ENCODE measurements at regions not wholly inside any gene's neighbourhood (a gene's known extent, or its start where the extent isn't known, plus 50 kb on each side); places are given as distances from the start of the nearest gene placed in this dataset.

DNA sequence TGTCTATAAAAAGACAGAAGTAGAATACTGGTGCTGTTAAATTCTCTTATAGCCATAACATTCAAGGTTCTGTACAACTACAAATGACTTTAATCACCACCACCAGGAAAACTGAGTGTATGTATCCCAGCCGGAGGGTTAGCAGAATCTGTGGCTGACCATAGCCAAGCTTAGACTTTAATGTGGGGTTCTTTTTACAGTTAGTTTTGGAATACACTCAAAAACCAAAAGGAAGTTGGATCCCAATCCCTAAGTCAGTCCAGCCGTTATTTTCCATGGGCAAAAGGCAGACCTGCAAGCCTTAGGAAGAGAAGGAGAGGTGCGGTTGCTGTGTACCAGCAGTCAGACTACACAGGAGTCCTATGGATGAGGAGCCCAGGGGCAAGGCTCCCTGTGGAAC lies 179.8 kb downstream of the ENC1 start:
- ATAC-seq (no peak), DNase-seq (no peak)
- Histone ChIP-seq H3K27ac (no peak overlapping the region), H3K4me3 (no peak overlapping the region), H3K36me3 (no peaks in the 10 kb centered on the region), H3K4me1 (peaks cover 0 to 10% (median 0%) of the 10 kb centered on the region in 12 donors), H3K9me3 (no peaks in the 10 kb centered on the region), H3K27me3 (no peaks in the 10 kb centered on the region)
- WGBS, 4 donors, result 69 to 87% (median 79%) methylated on average over 3 of the region's 3 CpGs
- TF ChIP-seq, protein P1, sequence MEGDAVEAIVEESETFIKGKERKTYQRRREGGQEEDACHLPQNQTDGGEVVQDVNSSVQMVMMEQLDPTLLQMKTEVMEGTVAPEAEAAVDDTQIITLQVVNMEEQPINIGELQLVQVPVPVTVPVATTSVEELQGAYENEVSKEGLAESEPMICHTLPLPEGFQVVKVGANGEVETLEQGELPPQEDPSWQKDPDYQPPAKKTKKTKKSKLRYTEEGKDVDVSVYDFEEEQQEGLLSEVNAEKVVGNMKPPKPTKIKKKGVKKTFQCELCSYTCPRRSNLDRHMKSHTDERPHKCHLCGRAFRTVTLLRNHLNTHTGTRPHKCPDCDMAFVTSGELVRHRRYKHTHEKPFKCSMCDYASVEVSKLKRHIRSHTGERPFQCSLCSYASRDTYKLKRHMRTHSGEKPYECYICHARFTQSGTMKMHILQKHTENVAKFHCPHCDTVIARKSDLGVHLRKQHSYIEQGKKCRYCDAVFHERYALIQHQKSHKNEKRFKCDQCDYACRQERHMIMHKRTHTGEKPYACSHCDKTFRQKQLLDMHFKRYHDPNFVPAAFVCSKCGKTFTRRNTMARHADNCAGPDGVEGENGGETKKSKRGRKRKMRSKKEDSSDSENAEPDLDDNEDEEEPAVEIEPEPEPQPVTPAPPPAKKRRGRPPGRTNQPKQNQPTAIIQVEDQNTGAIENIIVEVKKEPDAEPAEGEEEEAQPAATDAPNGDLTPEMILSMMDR (IDR thresholded peaks at IDR 0.05), result no peak
- TF ChIP-seq POLR2A (IDR thresholded peaks at IDR 0.05), result no peak
- intact Hi-C loops (cut with DNase I), result no loop called here

DNA sequence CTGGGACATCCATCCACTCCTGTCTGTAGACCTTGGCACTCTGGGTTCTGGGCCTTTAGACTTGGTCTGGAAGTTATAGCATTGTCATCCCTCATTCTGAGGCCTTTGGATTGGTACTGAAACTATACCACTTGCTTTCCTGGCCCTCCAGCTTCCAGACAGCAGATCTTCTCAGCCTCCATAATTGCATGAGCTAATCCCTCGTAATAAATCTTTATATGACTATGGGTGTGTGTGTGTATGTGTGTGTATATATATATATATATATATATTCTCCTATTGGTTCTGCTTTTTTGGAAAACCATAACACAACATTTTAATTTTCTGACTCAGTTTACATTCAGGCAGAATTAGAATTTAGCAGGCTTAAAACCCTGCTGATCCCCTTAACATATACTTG lies 180.5 kb downstream of the ENC1 start:
- intact Hi-C loops (cut with DNase I), result no loop called here

DNA sequence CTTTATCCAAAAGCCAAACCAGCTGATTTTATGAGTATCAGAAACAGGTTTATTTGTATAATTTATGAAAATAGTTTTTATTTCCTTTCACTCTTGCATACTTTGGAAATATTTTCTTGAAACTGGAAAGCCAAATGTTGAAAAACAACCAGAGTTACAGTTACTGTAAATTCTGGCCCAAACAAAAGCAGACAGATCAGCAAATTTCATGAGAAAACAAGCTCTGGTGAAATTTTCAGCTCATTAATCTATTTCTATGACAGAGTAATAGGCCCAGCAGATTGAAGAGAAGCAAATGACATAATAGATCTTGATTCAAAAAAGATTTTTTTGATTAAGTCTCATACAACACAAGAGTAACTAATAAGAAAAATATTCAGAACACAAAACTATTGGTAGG lies 182.7 kb downstream of the ENC1 start:
- intact Hi-C loops (cut with DNase I), result no loop called here
- ATAC-seq (no peak), DNase-seq (no peak)

More for the DNA sequence above, 180.5 kb downstream of the ENC1 start:
- Histone ChIP-seq H3K36me3 (no peaks in the 10 kb centered on the region), H3K27ac (no peak overlapping the region), H3K9me3 (no peaks in the 10 kb centered on the region), H3K27me3 (no peaks in the 10 kb centered on the region), H3K4me1 (peaks cover 0 to 5% (median 0%) of the 10 kb centered on the region in 12 donors), H3K4me3 (no peak overlapping the region)
- TF ChIP-seq, protein P1 (IDR thresholded peaks at IDR 0.05), result no peak
- no peak for TF ChIP-seq POLR2A (IDR thresholded peaks at IDR 0.05)
- ATAC-seq (no peak), DNase-seq (no peak)
- 96 to 100% (median 99%) methylated on average over 1 of the region's 1 CpG for WGBS, 4 donors

DNA sequence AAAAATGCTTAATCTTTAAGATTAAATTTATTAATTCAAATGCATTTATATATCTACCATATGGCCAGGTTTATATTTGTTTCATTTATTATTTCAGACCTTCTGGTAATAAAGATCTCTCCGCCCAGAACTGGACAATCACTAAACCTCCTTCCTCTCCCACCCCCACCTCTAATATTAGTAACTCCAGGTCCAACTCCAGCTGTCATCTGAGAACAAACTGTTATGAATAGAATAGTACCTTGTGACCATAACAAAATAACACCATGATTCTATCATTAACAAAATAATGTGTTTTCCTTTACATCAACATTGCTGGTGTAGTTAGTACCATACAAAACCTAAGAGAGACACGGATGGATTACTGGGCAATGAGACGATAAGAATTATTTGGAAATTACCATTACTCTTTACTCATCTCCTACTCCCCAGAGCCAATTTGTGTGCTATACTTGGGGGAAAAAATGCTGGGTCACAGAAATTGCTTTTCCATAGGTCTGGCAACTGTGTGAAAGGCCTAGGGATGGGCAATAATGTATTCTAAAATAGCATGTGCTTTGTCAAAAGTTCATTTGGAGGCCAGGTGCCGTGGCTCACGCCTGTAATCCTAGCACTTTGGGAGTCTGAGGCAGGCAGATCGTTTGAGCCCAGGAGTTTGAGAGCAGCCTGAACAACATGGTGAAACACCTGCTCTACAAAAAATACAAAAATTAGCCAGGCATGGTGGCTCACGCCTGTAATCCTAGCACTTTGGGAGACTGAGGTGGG lies 186.1 kb downstream of the ENC1 start:
- ATAC-seq (peak in 1 of 4 donors; percentile 34), DNase-seq (no peak)
- Histone ChIP-seq H3K27me3 (no peaks in the 10 kb centered on the region), H3K4me3 (no peak overlapping the region), H3K4me1 (peaks cover 0 to 9% (median 0%) of the 10 kb centered on the region in 12 donors), H3K9me3 (no peaks in the 10 kb centered on the region), H3K36me3 (no peaks in the 10 kb centered on the region), H3K27ac (no peak overlapping the region)
- intact Hi-C loops (cut with DNase I), result no loop called here
- 70 to 79% (median 74%) methylated on average over 7 of the region's 7 CpGs for WGBS, 4 donors
- no peak for TF ChIP-seq POLR2A (IDR thresholded peaks at IDR 0.05)
- TF ChIP-seq, protein P1 (IDR thresholded peaks at IDR 0.05), result no peak

More for the DNA sequence above, 182.7 kb downstream of the ENC1 start:
- no peaks in the 10 kb centered on the region for H3K36me3 ChIP-seq
- H3K4me3 ChIP-seq, result no peak overlapping the region
- TF ChIP-seq, protein P1 (IDR thresholded peaks at IDR 0.05), result no peak
- no peak for TF ChIP-seq POLR2A (IDR thresholded peaks at IDR 0.05)
- H3K4me1 ChIP-seq, result peaks cover 0 to 9% (median 0%) of the 10 kb centered on the region in 12 donors
- no peaks in the 10 kb centered on the region for H3K27me3 ChIP-seq
- H3K9me3 ChIP-seq, result no peaks in the 10 kb centered on the region
- H3K27ac ChIP-seq, result no peak overlapping the region
